HG02884 (cell line): ENCODE measurements at regions not wholly inside any gene's neighbourhood (a gene's known extent, or its start where the extent isn't known, plus 50 kb on each side); places are given as distances from the start of the nearest gene placed in this dataset.

ENCODE experiments used
- ATAC-seq: cut with Tn5 transposase; IDR thresholded peaks from one replicate; pipeline ENCODE4 v1.9.1; 2021; ENCODE audit warnings: mild to moderate bottlenecking, moderate library complexity; ENCODE audit not compliant: unreplicated experiment

- ATAC-seq, result no peak
Measured at GRCh38 chr3:152185891-152186630, 82.7 kb upstream of the MBNL1 start.

GRCh38 chr3:152190636-152191183 lies 78.0 kb upstream of the MBNL1 start:
- ATAC-seq, result no peak

GRCh38 chr3:152192050-152192449 lies 76.7 kb upstream of the MBNL1 start:
- no peak for ATAC-seq

GRCh38 chr3:152192936-152193672 lies 75.6 kb upstream of the MBNL1 start:
- no peak for ATAC-seq

- ATAC-seq, result peak; percentile 71
Measured at GRCh38 chr3:152193673-152194267, 75.0 kb upstream of the MBNL1 start.

- no peak for ATAC-seq
Measured at GRCh38 chr3:152195206-152195605, 73.5 kb upstream of the MBNL1 start.

- ATAC-seq, result peak; percentile 43
Measured at GRCh38 chr3:152196782-152197181, 71.9 kb upstream of the MBNL1 start.

GRCh38 chr3:152197451-152197850 lies 71.3 kb upstream of the MBNL1 start:
- peak; percentile 24 for ATAC-seq

- ATAC-seq, result no peak
Measured at GRCh38 chr3:152197937-152198336, 70.8 kb upstream of the MBNL1 start.

- no peak for ATAC-seq
Measured at GRCh38 chr3:152198665-152199064, 70.1 kb upstream of the MBNL1 start.

- ATAC-seq, result no peak
Measured at GRCh38 chr3:152199102-152199840, 69.5 kb upstream of the MBNL1 start.

- no peak for ATAC-seq
Measured at GRCh38 chr3:152200476-152201420, 68.0 kb upstream of the MBNL1 start.

GRCh38 chr3:152202976-152203626 lies 65.6 kb upstream of the MBNL1 start:
- ATAC-seq, result no peak

GRCh38 chr3:152203652-152204051 lies 65.1 kb upstream of the MBNL1 start:
- ATAC-seq, result no peak

- ATAC-seq, result no peak
Measured at GRCh38 chr3:152204218-152204617, 64.5 kb upstream of the MBNL1 start.

GRCh38 chr3:152205097-152205593 lies 63.6 kb upstream of the MBNL1 start:
- peak; percentile 40 for ATAC-seq

- ATAC-seq, result no peak
Measured at GRCh38 chr3:152206243-152206760, 62.4 kb upstream of the MBNL1 start.

- no peak for ATAC-seq
Measured at GRCh38 chr3:152208439-152208838, 60.3 kb upstream of the MBNL1 start.

GRCh38 chr3:152209060-152209459 lies 59.7 kb upstream of the MBNL1 start:
- no peak for ATAC-seq
